ENCODE measurements at regions not wholly inside any gene's neighbourhood (a gene's known extent, or its start where the extent isn't known, plus 50 kb on each side); places are given as distances from the start of the nearest gene placed in this dataset.

DNA sequence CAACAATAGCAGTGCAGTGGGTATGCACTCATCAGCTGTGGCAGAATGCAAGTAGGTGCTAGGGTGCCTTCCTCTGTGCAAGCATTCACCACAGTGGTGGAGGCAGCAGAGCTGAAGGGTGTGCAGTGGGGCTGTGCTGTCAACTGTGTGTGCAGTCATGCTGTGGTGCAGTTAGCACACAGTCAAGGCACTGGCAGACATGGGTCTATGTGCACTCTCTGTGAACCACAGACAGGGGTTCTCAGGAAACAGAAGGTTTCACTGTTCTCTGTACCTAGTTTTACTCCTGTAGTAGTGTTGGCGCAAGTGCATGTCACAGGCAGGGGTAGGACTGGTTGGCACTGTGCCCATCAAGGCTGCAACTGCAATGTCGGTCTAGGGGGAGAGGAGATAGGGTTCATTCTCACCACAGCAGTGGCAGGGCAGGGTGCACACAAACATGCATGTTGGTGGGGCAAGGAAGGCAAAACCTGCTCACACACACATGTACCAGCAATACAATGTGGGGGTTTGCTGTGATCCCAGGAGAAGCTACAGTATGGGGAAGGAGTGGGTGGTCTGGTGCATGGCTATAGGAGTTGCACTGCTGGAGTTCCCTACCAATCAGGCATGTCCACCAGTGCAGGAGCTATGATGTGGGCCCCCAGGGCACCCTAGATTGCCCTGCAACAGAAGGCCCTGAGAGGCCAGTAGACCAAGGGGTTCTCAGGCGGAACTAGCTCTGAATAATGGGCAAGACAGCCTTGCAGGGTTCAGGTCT, 242.7 kb upstream of the DDX18 start:
- DNase-seq (ENCODE audit: low spot score): no peak
- no peak for TF ChIP-seq CTCF (IDR thresholded peaks at IDR 0.05; ENCODE audit: borderline replicate concordance, control extremely low read depth, extremely low read depth, insufficient read depth, missing control alignments)
- in situ Hi-C loops (cut with MboI; ENCODE audit: low sequenced_read_pairs, unreplicated experiment): no loop called here

DNA sequence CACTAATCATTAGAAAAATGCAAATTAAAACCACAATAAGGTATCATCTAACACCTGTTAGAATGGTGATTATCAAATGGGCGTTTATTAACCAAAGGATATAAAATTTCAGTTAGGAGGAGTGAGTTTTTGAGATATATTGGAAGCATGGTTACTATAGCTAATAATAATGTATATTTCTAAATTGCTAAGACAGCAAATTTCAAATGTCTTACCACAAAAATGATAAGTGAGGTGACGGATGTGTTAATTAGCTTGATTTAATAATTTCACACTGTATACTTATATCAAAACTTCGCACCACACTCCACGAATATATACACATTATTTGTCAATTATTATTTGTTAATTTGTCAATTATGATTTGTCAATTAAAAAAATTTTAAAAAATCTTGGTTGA, 227.2 kb upstream of the DDX18 start:
- in situ Hi-C loops (cut with MboI; ENCODE audit: low sequenced_read_pairs, unreplicated experiment): no loop called here

DNA sequence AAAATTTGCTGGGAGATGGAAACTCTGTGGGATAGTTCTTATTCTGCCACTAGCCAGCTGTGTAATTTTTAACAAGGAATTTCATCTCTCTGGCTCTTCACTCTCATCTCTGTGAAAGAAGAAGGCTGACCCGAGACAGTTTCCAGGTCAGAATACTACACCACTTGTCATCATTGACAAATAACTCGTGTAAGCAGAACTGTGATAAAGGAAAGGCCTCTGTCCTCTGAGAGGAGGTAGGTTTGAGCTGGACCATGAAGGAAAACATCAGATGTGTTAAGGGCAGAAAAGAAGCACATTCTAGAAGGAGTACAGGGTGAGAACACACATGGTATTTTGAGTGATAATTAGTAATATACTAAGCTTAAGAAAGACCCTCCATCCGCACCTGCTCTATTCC, 211.4 kb upstream of the DDX18 start:
- no peak for TF ChIP-seq CTCF (IDR thresholded peaks at IDR 0.05; ENCODE audit: borderline replicate concordance, control extremely low read depth, extremely low read depth, insufficient read depth, missing control alignments)
- in situ Hi-C loops (cut with MboI; ENCODE audit: low sequenced_read_pairs, unreplicated experiment): no loop called here
- no peak for DNase-seq (ENCODE audit: low spot score)

More for the DNA sequence above, 227.2 kb upstream of the DDX18 start:
- TF ChIP-seq CTCF (IDR thresholded peaks at IDR 0.05; ENCODE audit: borderline replicate concordance, control extremely low read depth, extremely low read depth, insufficient read depth, missing control alignments): no peak
- DNase-seq (ENCODE audit: low spot score): no peak

DNA sequence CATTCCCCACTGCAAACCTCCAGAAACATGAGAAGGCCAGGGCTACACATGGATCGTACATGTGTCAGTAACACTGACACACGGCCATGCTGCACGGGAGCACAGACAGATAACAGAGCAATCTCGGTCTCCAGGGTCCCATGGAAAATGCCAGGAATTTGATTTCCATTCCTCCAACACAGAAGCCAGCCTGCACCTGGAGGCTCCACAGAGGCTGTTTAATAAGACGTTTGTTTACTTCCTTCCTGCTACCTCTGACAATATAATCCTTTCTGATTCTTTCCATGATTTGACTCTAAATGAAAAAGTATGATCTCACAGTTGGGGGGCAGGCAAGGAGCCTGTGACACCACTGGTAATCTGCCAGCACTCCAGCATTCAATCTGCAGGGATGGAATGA, 210.9 kb upstream of the DDX18 start:
- in situ Hi-C loops (cut with MboI; ENCODE audit: low sequenced_read_pairs, unreplicated experiment): no loop called here
- no peak for TF ChIP-seq CTCF (IDR thresholded peaks at IDR 0.05; ENCODE audit: borderline replicate concordance, control extremely low read depth, extremely low read depth, insufficient read depth, missing control alignments)
- DNase-seq (ENCODE audit: low spot score): no peak

DNA sequence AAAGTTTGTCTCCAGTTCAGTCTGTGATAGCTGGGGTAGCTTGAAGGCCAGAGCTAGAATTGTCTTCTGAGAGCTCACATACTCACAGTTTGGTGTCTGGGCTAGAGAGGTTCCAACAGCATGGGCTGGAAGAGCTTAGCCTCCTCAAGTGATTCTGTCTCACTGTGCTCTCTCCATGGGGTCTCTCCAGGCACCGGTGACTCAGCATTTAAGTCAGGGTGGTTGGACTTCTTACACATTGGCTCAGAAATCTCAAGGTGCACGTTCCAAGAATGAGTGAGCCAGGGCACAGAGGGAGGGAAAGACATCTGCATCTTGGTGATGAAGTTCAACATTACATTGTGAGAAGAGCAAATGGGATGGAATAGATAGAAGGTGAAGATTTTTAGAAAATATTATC, 207.3 kb upstream of the DDX18 start:
- in situ Hi-C loops (cut with MboI; ENCODE audit: low sequenced_read_pairs, unreplicated experiment): no loop called here
- DNase-seq (ENCODE audit: low spot score): no peak
- no peak for TF ChIP-seq CTCF (IDR thresholded peaks at IDR 0.05; ENCODE audit: borderline replicate concordance, control extremely low read depth, extremely low read depth, insufficient read depth, missing control alignments)

DNA sequence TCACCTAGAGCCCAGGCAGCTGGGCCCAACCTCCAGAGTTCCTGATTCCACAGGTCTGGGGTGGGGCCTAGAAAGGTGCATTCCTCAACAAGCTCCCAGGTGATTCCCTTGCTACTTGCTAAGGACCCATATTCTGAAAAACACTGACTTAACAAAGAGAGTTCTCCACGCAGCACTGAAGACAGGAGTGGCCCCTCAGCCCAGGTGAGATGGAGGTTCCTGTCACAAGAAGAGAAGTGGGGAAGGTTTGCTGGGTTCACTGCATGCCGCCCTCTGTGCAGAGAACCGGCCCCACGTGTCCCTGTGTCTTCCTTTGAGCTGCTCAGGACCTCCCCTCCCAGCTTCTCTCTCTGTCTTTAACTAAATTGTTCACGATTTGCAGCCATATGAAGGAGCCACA, 201.4 kb upstream of the DDX18 start:
- no peak for DNase-seq (ENCODE audit: low spot score)
- in situ Hi-C loops (cut with MboI; ENCODE audit: low sequenced_read_pairs, unreplicated experiment): no loop called here

More for the DNA sequence above, 201.4 kb upstream of the DDX18 start:
- no peak for TF ChIP-seq CTCF (IDR thresholded peaks at IDR 0.05; ENCODE audit: borderline replicate concordance, control extremely low read depth, extremely low read depth, insufficient read depth, missing control alignments)

Measured in GM13976 (cell line).